ENCODE measurements at regions not wholly inside any gene's neighbourhood (a gene's known extent, or its start where the extent isn't known, plus 50 kb on each side); places are given as distances from the start of the nearest gene placed in this dataset.

DNA sequence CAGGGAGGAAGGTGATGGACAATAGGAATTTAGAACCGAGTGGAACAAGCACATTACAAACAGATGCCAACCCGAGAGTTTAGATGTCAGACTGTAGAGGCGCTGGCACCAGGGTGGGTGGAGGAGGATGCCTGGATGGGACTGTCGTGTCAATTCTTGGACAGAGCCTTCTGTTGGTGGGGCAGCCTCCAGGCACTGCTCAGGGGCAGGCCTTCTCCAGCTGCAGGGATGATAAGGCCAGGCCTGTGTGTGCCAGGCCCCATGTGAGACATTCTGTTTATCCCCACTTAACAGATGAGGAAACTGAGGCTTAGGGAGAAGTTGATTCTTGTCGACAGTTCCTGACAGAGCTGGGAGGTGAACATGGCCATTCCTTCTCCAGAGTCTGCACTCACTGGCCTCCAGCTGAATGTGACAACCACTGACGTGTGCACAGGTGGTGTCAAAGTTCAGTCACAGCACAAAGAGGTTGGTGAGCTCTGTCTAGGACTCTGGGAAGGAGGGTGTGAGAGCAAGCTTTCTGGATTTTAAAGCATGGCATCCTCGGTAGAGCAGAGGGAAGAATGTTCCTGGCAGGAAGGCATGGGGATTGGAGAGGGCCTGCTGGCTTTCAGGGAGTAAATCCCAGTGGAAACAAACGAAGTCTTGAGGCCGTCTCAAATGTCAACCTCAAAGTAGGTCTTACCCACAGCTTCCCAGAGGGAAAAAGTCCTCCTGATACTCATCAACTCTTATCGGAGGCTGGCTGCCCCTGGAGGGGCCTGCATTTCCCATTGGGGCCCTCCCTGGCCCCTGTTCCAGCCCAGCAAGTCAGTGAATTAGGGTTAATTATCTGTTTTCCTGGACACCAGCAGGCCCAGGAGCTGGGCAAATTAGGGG lies 52.4 kb downstream of the GLI2 start:
- DNase-seq (ENCODE audit: low read depth, low spot score) (no peak), FAIRE-seq (no peak)
- no peaks in the 10 kb centered on the region for H3K9me1 ChIP-seq (replicated peaks; ENCODE audit: control insufficient read depth, extremely low read depth, insufficient read depth, low read length)
- peaks cover 5% of the 10 kb centered on the region for H3K4me1 ChIP-seq (ENCODE audit: control insufficient read depth, extremely low read depth, insufficient read depth, low read length)
- H4K20me1 ChIP-seq (replicated peaks; ENCODE audit: control insufficient read depth, extremely low read depth, insufficient read depth, low read length), result no peaks in the 10 kb centered on the region
- no peak for TF ChIP-seq MYC (IDR thresholded peaks at IDR 0.05; ENCODE audit: low read depth, low read length)
- TF ChIP-seq, protein P1, sequence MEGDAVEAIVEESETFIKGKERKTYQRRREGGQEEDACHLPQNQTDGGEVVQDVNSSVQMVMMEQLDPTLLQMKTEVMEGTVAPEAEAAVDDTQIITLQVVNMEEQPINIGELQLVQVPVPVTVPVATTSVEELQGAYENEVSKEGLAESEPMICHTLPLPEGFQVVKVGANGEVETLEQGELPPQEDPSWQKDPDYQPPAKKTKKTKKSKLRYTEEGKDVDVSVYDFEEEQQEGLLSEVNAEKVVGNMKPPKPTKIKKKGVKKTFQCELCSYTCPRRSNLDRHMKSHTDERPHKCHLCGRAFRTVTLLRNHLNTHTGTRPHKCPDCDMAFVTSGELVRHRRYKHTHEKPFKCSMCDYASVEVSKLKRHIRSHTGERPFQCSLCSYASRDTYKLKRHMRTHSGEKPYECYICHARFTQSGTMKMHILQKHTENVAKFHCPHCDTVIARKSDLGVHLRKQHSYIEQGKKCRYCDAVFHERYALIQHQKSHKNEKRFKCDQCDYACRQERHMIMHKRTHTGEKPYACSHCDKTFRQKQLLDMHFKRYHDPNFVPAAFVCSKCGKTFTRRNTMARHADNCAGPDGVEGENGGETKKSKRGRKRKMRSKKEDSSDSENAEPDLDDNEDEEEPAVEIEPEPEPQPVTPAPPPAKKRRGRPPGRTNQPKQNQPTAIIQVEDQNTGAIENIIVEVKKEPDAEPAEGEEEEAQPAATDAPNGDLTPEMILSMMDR (IDR thresholded peaks at IDR 0.05; ENCODE audit: extremely low read depth in 1 of 2, insufficient read depth in 1 of 2, low read depth in 1 of 2, low read length in 2 of 2), result no peak
- no peak overlapping the region for H3K4me3 ChIP-seq (replicated peaks in 1 of 3; ENCODE audit: insufficient read depth in 1 of 3, low read depth in 1 of 3, low read length in 3 of 3)
- H3K79me2 ChIP-seq (ENCODE audit: control insufficient read depth, insufficient read depth, low read length), result no peaks in the 10 kb centered on the region
- intact Hi-C loops (cut with micrococcal nuclease), result no loop called here
- no peaks in the 10 kb centered on the region for H3K9me3 ChIP-seq (replicated peaks; ENCODE audit: control insufficient read depth, insufficient read depth, low read length)
- CTCF ChIA-PET, result no interaction called here
- no peak overlapping the region for H3K9ac ChIP-seq (replicated peaks; ENCODE audit: extremely low read depth, insufficient read depth, low read length)
- dilution Hi-C loops (cut with MboI; ENCODE audit: extremely low pct_ligation_motif_present, low sequenced_read_pairs), result no loop called here
- no peak overlapping the region for H3K4me2 ChIP-seq (ENCODE audit: insufficient read depth, low read length)
- no peaks in the 10 kb centered on the region for H3K27me3 ChIP-seq (ENCODE audit: control insufficient read depth in 2 of 2, insufficient read depth in 2 of 2, low read length in 2 of 2)
- no TSS peak for BruUV-seq (replicated peaks)
- POLR2A ChIA-PET, result no interaction called here
- H3K36me3 ChIP-seq (ENCODE audit: control insufficient read depth in 2 of 2, extremely low read depth in 1 of 2, insufficient read depth in 2 of 2, low read length in 2 of 2), result no peaks in the 10 kb centered on the region
- H3K27ac ChIP-seq (ENCODE audit: insufficient read depth, low read depth, low read length), result no peak overlapping the region
- no peak overlapping the region for H2AFZ ChIP-seq (ENCODE audit: low read depth, low read length)

DNA sequence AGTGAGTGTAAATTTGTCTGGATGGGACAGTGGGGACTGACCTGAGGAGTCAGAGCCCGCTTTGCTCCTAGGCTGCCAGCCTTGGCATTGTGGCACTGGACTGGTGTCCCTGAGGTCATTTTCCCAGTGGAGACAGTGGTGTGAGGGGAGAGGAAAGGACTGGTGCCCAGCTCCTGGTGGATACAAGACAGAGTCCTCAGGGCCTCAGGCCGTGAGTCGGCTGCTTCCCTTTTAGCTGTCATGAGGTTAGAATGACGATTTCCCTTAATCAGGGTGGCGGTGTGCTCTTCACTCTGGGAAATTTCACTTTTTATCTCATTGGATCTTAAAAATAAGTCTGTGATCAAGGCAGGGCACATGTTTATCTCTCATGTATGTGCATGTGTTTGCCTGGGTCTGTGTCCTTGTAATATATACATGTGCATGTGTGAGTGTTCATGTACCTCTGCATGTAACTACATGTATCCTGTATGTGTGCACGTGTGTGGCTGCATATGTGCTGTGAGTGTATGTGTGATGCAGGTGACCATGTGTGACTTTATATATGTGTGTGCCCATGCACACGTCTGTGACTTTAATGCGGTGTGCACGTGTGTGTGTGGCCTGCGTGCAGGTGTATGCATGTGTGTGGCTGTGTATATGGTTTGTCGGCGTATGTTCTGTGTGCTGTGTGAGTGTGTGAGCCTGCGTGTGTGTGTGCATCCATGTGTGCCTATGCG lies 55.7 kb downstream of the GLI2 start:
- no peak for TF ChIP-seq EZH2 (IDR thresholded peaks at IDR 0.05; ENCODE audit: borderline replicate concordance, low read depth, low read length, severe bottlenecking)
- TF ChIP-seq POLR2A (IDR thresholded peaks at IDR 0.05; ENCODE audit: low read depth, low read length), result no peak
- TF ChIP-seq FOS (IDR thresholded peaks at IDR 0.05; ENCODE audit: borderline replicate concordance, insufficient read depth, low read length), result no peak
- TF ChIP-seq, protein P2, sequence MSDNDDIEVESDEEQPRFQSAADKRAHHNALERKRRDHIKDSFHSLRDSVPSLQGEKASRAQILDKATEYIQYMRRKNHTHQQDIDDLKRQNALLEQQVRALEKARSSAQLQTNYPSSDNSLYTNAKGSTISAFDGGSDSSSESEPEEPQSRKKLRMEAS (IDR thresholded peaks at IDR 0.05; ENCODE audit: insufficient read depth, insufficient read length), result no peak
- POLR2A ChIA-PET, result no interaction called here
- intact Hi-C loops (cut with micrococcal nuclease) (no loop called here), dilution Hi-C loops (cut with MboI; ENCODE audit: extremely low pct_ligation_motif_present, low sequenced_read_pairs) (no loop called here)
- no peak overlapping the region for H3K4me3 ChIP-seq (replicated peaks in 1 of 3; ENCODE audit: insufficient read depth in 1 of 3, low read depth in 1 of 3, low read length in 3 of 3)
- no peaks in the 10 kb centered on the region for H4K20me1 ChIP-seq (replicated peaks; ENCODE audit: control insufficient read depth, extremely low read depth, insufficient read depth, low read length)
- H3K9me3 ChIP-seq (replicated peaks; ENCODE audit: control insufficient read depth, insufficient read depth, low read length), result no peaks in the 10 kb centered on the region
- H2AFZ ChIP-seq (ENCODE audit: low read depth, low read length), result no peak overlapping the region
- no peaks in the 10 kb centered on the region for H3K4me1 ChIP-seq (ENCODE audit: control insufficient read depth, extremely low read depth, insufficient read depth, low read length)
- no peak overlapping the region for H3K4me2 ChIP-seq (ENCODE audit: insufficient read depth, low read length)
- no peaks in the 10 kb centered on the region for H3K9me1 ChIP-seq (replicated peaks; ENCODE audit: control insufficient read depth, extremely low read depth, insufficient read depth, low read length)
- H3K79me2 ChIP-seq (ENCODE audit: control insufficient read depth, insufficient read depth, low read length), result no peaks in the 10 kb centered on the region
- H3K9ac ChIP-seq (replicated peaks; ENCODE audit: extremely low read depth, insufficient read depth, low read length), result no peak overlapping the region
- FAIRE-seq (no peak), DNase-seq (ENCODE audit: low read depth, low spot score) (no peak)
- H3K27me3 ChIP-seq (ENCODE audit: control insufficient read depth in 2 of 2, insufficient read depth in 2 of 2, low read length in 2 of 2), result no peaks in the 10 kb centered on the region
- BruUV-seq (replicated peaks), result no TSS peak
- no peak overlapping the region for H3K27ac ChIP-seq (ENCODE audit: insufficient read depth, low read depth, low read length)
- CTCF ChIA-PET, result no interaction called here
- no peaks in the 10 kb centered on the region for H3K36me3 ChIP-seq (ENCODE audit: control insufficient read depth in 2 of 2, extremely low read depth in 1 of 2, insufficient read depth in 2 of 2, low read length in 2 of 2)
